ENCODE measurements at regions not wholly inside any gene's neighbourhood (a gene's known extent, or its start where the extent isn't known, plus 50 kb on each side); places are given as distances from the start of the nearest gene placed in this dataset.

GRCh38 chr2:126798276-126799140 lies 100.2 kb upstream of the TEX51 start:
- CTCF ChIA-PET = no interaction called here
- Histone ChIP-seq H3K79me2 (ENCODE audit: low read depth) (no peaks in the 10 kb centered on the region), H3K9me2 (ENCODE audit: insufficient read depth) (no peaks in the 10 kb centered on the region), H3K36me3 (ENCODE audit: low read depth) (no peaks in the 10 kb centered on the region), H3K27ac (no peak overlapping the region), H3F3A (ENCODE audit: insufficient read depth, low read depth) (no peaks in the 10 kb centered on the region), H3K9me3 (ENCODE audit: insufficient read depth, low read depth) (no peaks in the 10 kb centered on the region), H3K27me3 (ENCODE audit: insufficient read depth, low read depth) (peaks cover 97% of the 10 kb centered on the region), H3K4me2 (no peak overlapping the region), H4K20me1 (ENCODE audit: insufficient read depth) (no peaks in the 10 kb centered on the region), H2AFZ (no peak overlapping the region), H3K4me1 (replicated peaks; ENCODE audit: insufficient read depth) (no peaks in the 10 kb centered on the region), H3K4me3 (no peak overlapping the region)
- BruUV-seq (replicated peaks) = no TSS peak
- intact Hi-C loops (cut with micrococcal nuclease; ENCODE audit: unreplicated experiment) = no loop called here
- DNase-seq = peak in 1 of 2 experiments; percentile 2
- TF ChIP-seq CTCF (conservative IDR thresholded peaks at IDR 0.05) (no peak), EZH2 (IDR thresholded peaks at IDR 0.05; ENCODE audit: low read depth) (no peak)
- POLR2A ChIA-PET (ENCODE audit: unreplicated experiment) = no interaction called here

- no peak for DNase-seq
- Histone ChIP-seq H3K79me2 (ENCODE audit: low read depth) (no peaks in the 10 kb centered on the region), H3K36me3 (ENCODE audit: low read depth) (no peaks in the 10 kb centered on the region), H3K4me1 (replicated peaks; ENCODE audit: insufficient read depth) (no peaks in the 10 kb centered on the region), H3K4me3 (no peak overlapping the region), H3K9me3 (ENCODE audit: insufficient read depth, low read depth) (no peaks in the 10 kb centered on the region), H4K20me1 (ENCODE audit: insufficient read depth) (no peaks in the 10 kb centered on the region), H2AFZ (no peak overlapping the region), H3F3A (ENCODE audit: insufficient read depth, low read depth) (no peaks in the 10 kb centered on the region), H3K4me2 (no peak overlapping the region), H3K27me3 (ENCODE audit: insufficient read depth, low read depth) (peaks cover 97% of the 10 kb centered on the region), H3K9me2 (ENCODE audit: insufficient read depth) (no peaks in the 10 kb centered on the region), H3K27ac (no peak overlapping the region)
- CTCF ChIA-PET = no interaction called here
- BruUV-seq (replicated peaks) = no TSS peak
- TF ChIP-seq EZH2 (IDR thresholded peaks at IDR 0.05; ENCODE audit: low read depth) (no peak), CTCF (conservative IDR thresholded peaks at IDR 0.05) (no peak)
- intact Hi-C loops (cut with micrococcal nuclease; ENCODE audit: unreplicated experiment) = no loop called here
- POLR2A ChIA-PET (ENCODE audit: unreplicated experiment) = no interaction called here
These were observed 99.4 kb upstream of the TEX51 start for GRCh38 chr2:126799301-126799700.

GRCh38 chr2:126801473-126801872 lies 97.2 kb upstream of the TEX51 start:
- Histone ChIP-seq H3K9me3 (ENCODE audit: insufficient read depth, low read depth) (no peaks in the 10 kb centered on the region), H2AFZ (no peak overlapping the region), H4K20me1 (ENCODE audit: insufficient read depth) (no peaks in the 10 kb centered on the region), H3K4me2 (no peak overlapping the region), H3F3A (ENCODE audit: insufficient read depth, low read depth) (no peaks in the 10 kb centered on the region), H3K4me1 (replicated peaks; ENCODE audit: insufficient read depth) (no peaks in the 10 kb centered on the region), H3K9me2 (ENCODE audit: insufficient read depth) (no peaks in the 10 kb centered on the region), H3K27ac (no peak overlapping the region), H3K4me3 (no peak overlapping the region), H3K27me3 (ENCODE audit: insufficient read depth, low read depth) (peaks cover 95% of the 10 kb centered on the region), H3K79me2 (ENCODE audit: low read depth) (no peaks in the 10 kb centered on the region), H3K36me3 (ENCODE audit: low read depth) (no peaks in the 10 kb centered on the region)
- POLR2A ChIA-PET (ENCODE audit: unreplicated experiment) = no interaction called here
- CTCF ChIA-PET = interaction anchor here (0.6 kb wide), 1 partner anchor 55 kb away, joined by 3 read pairs; no protein-coding TSS in a partner anchor
- TF ChIP-seq CTCF (conservative IDR thresholded peaks at IDR 0.05) (no peak), EZH2 (IDR thresholded peaks at IDR 0.05; ENCODE audit: low read depth) (no peak)
- no TSS peak for BruUV-seq (replicated peaks)
- DNase-seq = peak in 1 of 2 experiments; percentile 20
- intact Hi-C loops (cut with micrococcal nuclease; ENCODE audit: unreplicated experiment) = no loop called here

Measured in PC-9 (cell line).